NT2/D1 (cell line): ENCODE measurements at regions not wholly inside any gene's neighbourhood (a gene's known extent, or its start where the extent isn't known, plus 50 kb on each side); places are given as distances from the start of the nearest gene placed in this dataset.

ENCODE experiments used
- SUZ12 ChIP-seq: IDR thresholded peaks from 2 replicates; pipeline ENCODE4 v1.6.1; 2011; ENCODE audit not compliant: insufficient read length, insufficient read depth; ENCODE audit errors: extremely low read depth
- YY1 ChIP-seq: IDR thresholded peaks from 2 replicates; pipeline ENCODE4 v1.6.1; 2011; ENCODE audit not compliant: insufficient read length, insufficient read depth
- ZNF274 ChIP-seq: IDR thresholded peaks from 2 replicates; pipeline ENCODE4 v1.6.1; 2011; ENCODE audit warnings: mild to moderate bottlenecking, low read depth, low read length

DNA sequence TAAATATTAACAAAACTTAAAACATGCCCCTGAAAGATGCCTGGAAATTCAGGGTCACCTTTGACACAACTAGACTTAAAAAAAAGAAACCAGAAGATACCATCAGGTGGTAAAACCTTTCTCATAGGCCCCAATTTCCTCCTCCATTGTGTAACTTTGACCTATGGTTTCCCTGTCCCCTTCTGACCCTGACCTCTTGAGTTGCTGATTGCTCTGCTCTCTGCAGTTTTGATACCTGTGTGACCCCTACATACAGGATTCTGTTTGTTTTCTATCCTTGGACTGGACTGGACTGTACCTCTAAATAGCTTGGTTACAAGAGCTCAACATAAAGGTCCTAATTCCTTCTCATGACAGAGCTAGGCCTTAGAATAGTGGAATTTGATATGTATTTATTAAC is 220.6 kb downstream of the ZIC4 start:
- no peak for TF ChIP-seq YY1
- no peak for TF ChIP-seq ZNF274
- TF ChIP-seq SUZ12, result no peak
